ENCODE measurements at regions not wholly inside any gene's neighbourhood (a gene's known extent, or its start where the extent isn't known, plus 50 kb on each side); places are given as distances from the start of the nearest gene placed in this dataset.

GRCh38 chr3:161759444-161759843 is 262.8 kb downstream of the OTOL1 start:
- DNase-seq: no peak
- no peaks in the 10 kb centered on the region for H3K79me1 ChIP-seq (ENCODE audit: insufficient read depth, low read depth, low read length, poor library complexity, severe bottlenecking)
- H2BK5ac ChIP-seq (ENCODE audit: insufficient read length, low read length): no peak overlapping the region
- H3K4me1 ChIP-seq (ENCODE audit: insufficient read depth, low read length): no peaks in the 10 kb centered on the region
- no peaks in the 10 kb centered on the region for H3K27me3 Mint-ChIP-seq (ENCODE audit: low read depth)
- no peaks in the 10 kb centered on the region for H4K20me1 ChIP-seq (ENCODE audit: control insufficient read depth, insufficient read depth, insufficient read length)
- H2AK5ac ChIP-seq (ENCODE audit: insufficient read length, low read length): no peak overlapping the region
- H3K56ac ChIP-seq (ENCODE audit: insufficient read length, low read depth, low read length): no peak overlapping the region
- H3K14ac ChIP-seq (ENCODE audit: insufficient read depth, low read length): no peak overlapping the region
- H3K9ac ChIP-seq (ENCODE audit: extremely low read depth, insufficient read length, low read length): no peak overlapping the region
- no peak overlapping the region for H3K4ac ChIP-seq (ENCODE audit: low read depth, low read length)
- H3K23me2 ChIP-seq (ENCODE audit: insufficient read length, low read depth, low read length, poor library complexity, severe bottlenecking): no peaks in the 10 kb centered on the region
- H3K9me3 Mint-ChIP-seq: no peaks in the 10 kb centered on the region
- H2BK15ac ChIP-seq (ENCODE audit: low read depth, low read length): no peak overlapping the region
- H2BK120ac ChIP-seq (ENCODE audit: low read depth, low read length, poor library complexity, severe bottlenecking): no peak overlapping the region
- no peak overlapping the region for H3K23ac ChIP-seq (ENCODE audit: insufficient read length, low read depth, low read length)
- no peak overlapping the region for H3K27ac Mint-ChIP-seq
- no peak overlapping the region for H3K27ac ChIP-seq (ENCODE audit: insufficient read length, low read depth, low read length)
- H3K27me3 ChIP-seq (ENCODE audit: insufficient read depth, low read length): no peaks in the 10 kb centered on the region
- no peak overlapping the region for H2BK20ac ChIP-seq (ENCODE audit: low read depth, low read length, poor library complexity, severe bottlenecking)
- no peak overlapping the region for H4K5ac ChIP-seq (ENCODE audit: insufficient read length, low read depth, low read length)
- H3K4me2 ChIP-seq (ENCODE audit: insufficient read depth, insufficient read length, low read length): no peak overlapping the region
- no peaks in the 10 kb centered on the region for H3K36me3 Mint-ChIP-seq (ENCODE audit: insufficient read depth in 1 of 3, low read depth in 3 of 3)
- TF ChIP-seq CTCF (conservative IDR thresholded peaks at IDR 0.05): no peak
- no peaks in the 10 kb centered on the region for H3K79me2 ChIP-seq (ENCODE audit: insufficient read depth, low read length)
- no CpG with 5 or more reads among the region's 2 CpGs for WGBS (ENCODE audit: extremely low coverage, insufficient read length, low lambda C conversion rate)
- no peak overlapping the region for H3T11ph ChIP-seq (ENCODE audit: low read length)
- H4K91ac ChIP-seq (ENCODE audit: insufficient read length, low read depth, low read length): no peak overlapping the region
- H2BK12ac ChIP-seq (ENCODE audit: insufficient read length, low read depth, low read length): no peak overlapping the region
- H3K4me1 Mint-ChIP-seq: no peaks in the 10 kb centered on the region
- H3K9me3 ChIP-seq (ENCODE audit: control insufficient read depth, low read depth, low read length): no peaks in the 10 kb centered on the region
- H3K18ac ChIP-seq (ENCODE audit: insufficient read length, low read depth, low read length): no peak overlapping the region
- H3K4me3 Mint-ChIP-seq: no peak overlapping the region
- H2AFZ ChIP-seq (ENCODE audit: low read length): no peak overlapping the region
- no peak overlapping the region for H4K8ac ChIP-seq (replicated peaks; ENCODE audit: insufficient read length, low read depth, low read length)

All from H9 (cell line).